IMR-90 (cell line): ENCODE measurements at regions not wholly inside any gene's neighbourhood (a gene's known extent, or its start where the extent isn't known, plus 50 kb on each side); places are given as distances from the start of the nearest gene placed in this dataset.

ENCODE experiments used
- ATAC-seq: fragments of 200-7000 bp; cut with Tn5 transposase; 2 replicates; pipeline ENCODE4 v1.9.1; 2020; ENCODE audit warnings: low read depth, mild to moderate bottlenecking, moderate library complexity
- BruUV-seq: library from RNA; stranded (reverse); fragments of 400-500 nt; replicated peaks from 2 replicates; lab custom pipeline; 2021; lab: Mats Ljungman, UMichigan
- CTCF ChIA-PET: fragments of 300-600 bp; formaldehyde crosslinking; extraction: SDS; loops from one replicate; lab custom pipeline; 2021; ENCODE audit warnings: antibody characterized with exemption; lab: Yijun Ruan, JAX
- POLR2A ChIA-PET: fragments of 300-600 bp; sonication (Branson Sonifier 250); formaldehyde crosslinking; loops from one replicate; lab custom pipeline; 2022; ENCODE audit warnings: antibody characterized with exemption; ENCODE audit not compliant: unreplicated experiment; lab: Charles Lee
- DNase-seq: peaks from one replicate; pipeline ENCODE4 v3.0.0; 2013
- H2AFZ ChIP-seq: replicated peaks from 2 replicates; pipeline ENCODE3; 2013; ENCODE audit warnings: low read length, mild to moderate bottlenecking; ENCODE audit not compliant: poor library complexity
- H2AK5ac ChIP-seq: 2 replicates; pipeline ENCODE4 v1.6.1; 2013; ENCODE audit warnings: low read depth, low read length, inconsistent platforms
- H2AK9ac ChIP-seq: replicated peaks from 2 replicates; pipeline ENCODE3; 2013; ENCODE audit warnings: mild to moderate bottlenecking, low read depth, low read length, moderate library complexity; ENCODE audit not compliant: poor library complexity
- H2BK120ac ChIP-seq: 2 replicates; pipeline ENCODE4 v1.6.1; 2013; ENCODE audit warnings: low read depth, low read length, inconsistent platforms
- H2BK15ac ChIP-seq: 3 replicates; pipeline ENCODE4 v1.6.1; 2013; ENCODE audit warnings: low read depth, low read length, inconsistent platforms
- H2BK20ac ChIP-seq: 2 replicates; pipeline ENCODE4 v1.6.1; 2013; ENCODE audit warnings: low read depth, mild to moderate bottlenecking, inconsistent platforms, low read length, moderate library complexity
- H2BK5ac ChIP-seq: 2 replicates; pipeline ENCODE4 v1.6.1; 2013; ENCODE audit warnings: mild to moderate bottlenecking, low read depth, low read length, inconsistent platforms; ENCODE audit not compliant: poor library complexity, severe bottlenecking
- H3K14ac ChIP-seq: replicated peaks from 2 replicates; pipeline ENCODE4 v1.6.1; 2013; ENCODE audit warnings: low read depth, low read length, inconsistent platforms
- H3K18ac ChIP-seq: 2 replicates; pipeline ENCODE4 v1.6.1; 2013; ENCODE audit warnings: low read depth, low read length, control low read depth
- H3K23ac ChIP-seq: 2 replicates; pipeline ENCODE4 v1.6.1; 2013; ENCODE audit warnings: low read depth, low read length, inconsistent platforms
- H3K27ac ChIP-seq: 2 replicates; pipeline ENCODE4 v1.5.1; 2013; ENCODE audit warnings: mild to moderate bottlenecking, control low read depth, low read length; ENCODE audit not compliant: insufficient read depth
- H3K27me3 ChIP-seq: 2 replicates; pipeline ENCODE4 v1.6.1; 2013; ENCODE audit warnings: low read length; ENCODE audit not compliant: control insufficient read depth, insufficient read depth
- H3K36me3 ChIP-seq: 2 replicates; pipeline ENCODE4 v1.6.1; 2013; ENCODE audit warnings: low read length, mixed read lengths; ENCODE audit not compliant: control insufficient read depth, insufficient read depth
- H3K4ac ChIP-seq: 2 replicates; pipeline ENCODE4 v1.6.1; 2013; ENCODE audit warnings: low read depth, low read length, inconsistent platforms
- H3K4me1 ChIP-seq: 2 replicates; pipeline ENCODE4 v1.6.1; 2013; ENCODE audit warnings: low read length, mixed read lengths; ENCODE audit not compliant: control insufficient read depth, insufficient read depth
- H3K4me2 ChIP-seq: 2 replicates; pipeline ENCODE4 v1.6.1; 2013; ENCODE audit warnings: low read depth, mild to moderate bottlenecking, control low read depth, low read length, moderate library complexity
- H3K4me3 ChIP-seq: 2 replicates; pipeline ENCODE4 v1.5.1; 2013; ENCODE audit warnings: low read depth, mild to moderate bottlenecking, control low read depth, low read length, moderate library complexity; ENCODE audit not compliant: insufficient read depth
- H3K56ac ChIP-seq: 2 replicates; pipeline ENCODE4 v1.6.1; 2013; ENCODE audit warnings: low read length, inconsistent platforms; ENCODE audit not compliant: insufficient read depth; ENCODE audit errors: extremely low read depth
- H3K79me1 ChIP-seq, 2 experiments: 2 replicates each; pipeline ENCODE4 v1.6.1; 2013; ENCODE audit warnings: low read length in 2 of 2, inconsistent platforms in 1 of 2, low read depth in 1 of 2
- H3K9ac ChIP-seq: 2 replicates; pipeline ENCODE4 v1.6.1; 2013; ENCODE audit warnings: low read depth, low read length, control low read depth
- H3K9me1 ChIP-seq: 2 replicates; pipeline ENCODE4 v1.6.1; 2013; ENCODE audit warnings: low read length, inconsistent platforms; ENCODE audit not compliant: insufficient read depth
- H3K9me3 ChIP-seq: 2 replicates; pipeline ENCODE4 v1.6.1; 2013; ENCODE audit warnings: low read length; ENCODE audit not compliant: control insufficient read depth, insufficient read depth
- H4K20me1 ChIP-seq: 2 replicates; pipeline ENCODE4 v1.6.1; 2013; ENCODE audit warnings: low read length, inconsistent platforms; ENCODE audit not compliant: insufficient read depth
- H4K5ac ChIP-seq: 2 replicates; pipeline ENCODE4 v1.6.1; 2013; ENCODE audit warnings: mild to moderate bottlenecking, low read depth, low read length, control low read depth
- H4K8ac ChIP-seq, 2 experiments: 2 replicates each; pipeline ENCODE4 v1.6.1; 2013; ENCODE audit warnings: low read depth in 2 of 2, low read length in 2 of 2, control low read depth in 1 of 2, inconsistent platforms in 1 of 2
- H4K91ac ChIP-seq: 2 replicates; pipeline ENCODE4 v1.6.1; 2013; ENCODE audit warnings: low read depth, low read length, inconsistent platforms; ENCODE audit not compliant: insufficient read depth
- BHLHE40 ChIP-seq: fragments of 150-350 bp; IDR thresholded peaks from 2 replicates; pipeline ENCODE4 v1.6.1; 2016; ENCODE audit warnings: mild to moderate bottlenecking, low read depth, low read length
- FOS ChIP-seq: fragments of 150-350 bp; IDR thresholded peaks from 2 replicates; pipeline ENCODE4 v1.6.1; 2016; ENCODE audit warnings: low read depth, low read length
- MAFK ChIP-seq: IDR thresholded peaks from 2 replicates; pipeline ENCODE4 v1.6.1; 2012; ENCODE audit warnings: low read depth, low read length, improper control_type of control experiment
- MAZ ChIP-seq: IDR thresholded peaks from 2 replicates; pipeline ENCODE4 v1.6.1; 2012; ENCODE audit warnings: low read depth, mild to moderate bottlenecking, low read length, improper control_type of control experiment, moderate library complexity, borderline replicate concordance
- MXI1 ChIP-seq: IDR thresholded peaks from 2 replicates; pipeline ENCODE4 v1.6.1; 2012; ENCODE audit warnings: low read depth, mild to moderate bottlenecking, low read length, moderate library complexity, borderline replicate concordance
- POLR2A ChIP-seq: IDR thresholded peaks from 2 replicates; pipeline ENCODE4 v1.6.1; 2012; ENCODE audit warnings: mild to moderate bottlenecking, low read depth, low read length
- RCOR1 ChIP-seq: IDR thresholded peaks from 2 replicates; pipeline ENCODE4 v1.6.1; 2012; ENCODE audit warnings: mild to moderate bottlenecking, low read length, improper control_type of control experiment; ENCODE audit not compliant: insufficient replicate concordance
- SMC3 ChIP-seq: fragments of 150-350 bp; IDR thresholded peaks from 2 replicates; pipeline ENCODE4 v1.6.1; 2016; ENCODE audit warnings: low read depth, mild to moderate bottlenecking, antibody characterized with exemption, low read length, moderate library complexity
- WGBS, 2 experiments: methylation state at CpG; one replicate each; pipeline versions ENCODE4 v1.1.5 to v1.1.7; 2013; ENCODE audit warnings: missing lambda C conversion rate in 2 of 2; ENCODE audit not compliant: insufficient read length in 1 of 2; ENCODE audit errors: extremely low coverage in 2 of 2; 5-methylcytosine and 5-hydroxymethylcytosine counted together
- dilution Hi-C: fragments of 300-500 bp; cut with HindIII; formaldehyde crosslinking; loops from one replicate; pipeline ENCODE4 v1.14.3; 2018; ENCODE audit warnings: low sequenced_read_pairs; ENCODE audit not compliant: unreplicated experiment
- in situ Hi-C: fragments of 300-500 bp; cut with MboI; formaldehyde crosslinking; loops from 3 replicates; pipeline ENCODE4 v1.14.3; 2019; ENCODE audit warnings: low sequenced_read_pairs, inconsistent platforms, mixed read lengths
- intact Hi-C: fragments of 100-400 bp; cut with micrococcal nuclease; formaldehyde crosslinking; loops from 2 replicates; pipeline ENCODE4 v1.10.0; 2022

DNA sequence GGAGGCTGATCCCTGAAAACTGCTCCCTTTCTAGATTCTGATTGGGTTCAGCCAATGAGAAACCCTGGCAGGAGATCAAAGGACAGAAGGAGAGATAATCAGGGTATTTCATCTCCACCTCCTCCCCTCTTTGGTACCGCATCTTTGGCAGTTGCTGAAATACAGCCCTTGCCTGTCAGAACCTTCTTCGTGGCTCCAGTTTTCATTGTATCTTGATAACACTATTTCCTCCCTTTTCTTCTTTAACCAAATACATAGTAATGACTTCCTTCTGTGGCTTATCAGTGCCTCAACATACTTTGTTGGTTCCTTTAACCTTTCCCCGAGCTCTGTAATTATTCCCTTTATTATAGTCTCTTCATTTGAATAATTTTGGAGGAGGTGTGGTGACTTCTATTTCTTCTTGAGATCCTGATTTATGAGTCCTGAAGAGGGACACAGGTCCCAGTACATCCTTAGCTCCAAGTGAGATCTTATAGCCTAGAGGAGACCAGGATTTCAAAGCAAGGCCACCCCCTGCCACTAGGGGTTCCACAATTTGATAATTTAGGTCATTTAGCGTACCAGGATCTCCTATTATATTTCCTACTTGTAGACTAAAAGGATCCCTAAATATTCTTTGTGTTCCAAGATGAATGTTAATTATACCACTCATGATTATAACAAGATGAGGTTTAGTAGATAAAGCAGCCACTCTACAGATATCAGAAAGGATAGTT lies 98.0 kb downstream of the EDNRB start:
- no peak overlapping the region for H2AFZ ChIP-seq
- intact Hi-C loops: no loop called here
- in situ Hi-C loops: no loop called here
- no peak overlapping the region for H2BK5ac ChIP-seq
- H3K36me3 ChIP-seq: no peaks in the 10 kb centered on the region
- CTCF ChIA-PET: interaction anchor here (0.5 to 1.4 kb wide), 3 partner anchors 10 to 231 kb away, joined by 3 to 7 read pairs (median 4); no protein-coding TSS in a partner anchor
- no TSS peak for BruUV-seq
- no peak overlapping the region for H2AK9ac ChIP-seq
- H3K14ac ChIP-seq: no peak overlapping the region
- no peaks in the 10 kb centered on the region; the same call in 1 of the 2 replicates for H3K4me1 ChIP-seq
- TF ChIP-seq RCOR1 (no peak), MXI1 (no peak), FOS (no peak), MAZ (no peak), SMC3 (no peak), BHLHE40 (no peak), POLR2A (no peak), MAFK (no peak)
- H2AK5ac ChIP-seq: no peak overlapping the region
- H4K20me1 ChIP-seq: no peaks in the 10 kb centered on the region
- no peak overlapping the region for H2BK20ac ChIP-seq
- 38% methylated on average over 2 of the region's 4 CpGs; no CpG with 5 or more reads in 1 of the 2 experiments for WGBS, 2 experiments
- DNase-seq (no peak), ATAC-seq (no peak)
- no peak overlapping the region for H2BK120ac ChIP-seq
- H3K4ac ChIP-seq: no peak overlapping the region
- no peaks in the 10 kb centered on the region for H3K27me3 ChIP-seq
- no peak overlapping the region for H3K23ac ChIP-seq
- POLR2A ChIA-PET: interaction anchor here (0.5 kb wide), 1 partner anchor 90 kb away, joined by 3 read pairs; no protein-coding TSS in a partner anchor
- no peaks in the 10 kb centered on the region for H3K9me1 ChIP-seq
- H3K4me2 ChIP-seq: no peak overlapping the region
- no peak overlapping the region for H3K9ac ChIP-seq
- no peak overlapping the region for H2BK15ac ChIP-seq
- H4K5ac ChIP-seq: no peak overlapping the region
- no peak overlapping the region for H3K18ac ChIP-seq
- no peaks in the 10 kb centered on the region for H3K79me1 ChIP-seq
- H3K56ac ChIP-seq: no peak overlapping the region
- no peak overlapping the region for H3K27ac ChIP-seq
- no peaks in the 10 kb centered on the region for H3K9me3 ChIP-seq
- H4K91ac ChIP-seq: no peak overlapping the region
- no peak overlapping the region for H4K8ac ChIP-seq
- dilution Hi-C loops: no loop called here
- H3K4me3 ChIP-seq: no peak overlapping the region
